ENCODE measurements at regions not wholly inside any gene's neighbourhood (a gene's known extent, or its start where the extent isn't known, plus 50 kb on each side); places are given as distances from the start of the nearest gene placed in this dataset.
"Not testable (repeated sequence)": the region's sequence is repeated elsewhere in the genome, so short reads cannot be mapped to it uniquely, and the experiment has no call there.

GRCh38 chr2:132273585-132273984 lies 111.8 kb upstream of the ANKRD30BL start:
- not testable (repeated sequence) for DNase-seq

- DNase-seq: no peak
Measured at GRCh38 chr2:132274000-132274399, 112.2 kb upstream of the ANKRD30BL start.

- no peak for DNase-seq
Measured at GRCh38 chr2:132275396-132275795, 113.6 kb upstream of the ANKRD30BL start.

- no peak for DNase-seq
Measured at GRCh38 chr2:132276571-132276981, 114.8 kb upstream of the ANKRD30BL start.

GRCh38 chr2:132278267-132278666 lies 116.5 kb upstream of the ANKRD30BL start:
- DNase-seq: no peak

- no peak for DNase-seq
Measured at GRCh38 chr2:132279344-132279743, 117.6 kb upstream of the ANKRD30BL start.

- no peak for DNase-seq
Measured at GRCh38 chr2:132279930-132280615, 118.3 kb upstream of the ANKRD30BL start.

- no peak for DNase-seq
Measured at GRCh38 chr2:132280912-132281311, 119.2 kb upstream of the ANKRD30BL start.

- DNase-seq: not testable (repeated sequence)
Measured at GRCh38 chr2:132282104-132282503, 120.4 kb upstream of the ANKRD30BL start.

- DNase-seq: no peak
Measured at GRCh38 chr2:132282911-132283310, 121.2 kb upstream of the ANKRD30BL start.

- not testable (repeated sequence) for DNase-seq
Measured at GRCh38 chr2:132286289-132286911, 124.6 kb upstream of the ANKRD30BL start.

GRCh38 chr2:132287910-132288309 lies 126.2 kb upstream of the ANKRD30BL start:
- not testable (repeated sequence) for DNase-seq

- DNase-seq: not testable (repeated sequence)
Measured at GRCh38 chr2:132289138-132289537, 127.4 kb upstream of the ANKRD30BL start.

GRCh38 chr2:132289812-132290211 lies 126.8 kb upstream of the GPR39 start:
- not testable (repeated sequence) for DNase-seq

- DNase-seq: not testable (repeated sequence)
Measured at GRCh38 chr2:132300592-132301378, 115.8 kb upstream of the GPR39 start.

- not testable (repeated sequence) for DNase-seq
Measured at GRCh38 chr2:132304661-132305380, 111.8 kb upstream of the GPR39 start.

- DNase-seq: not testable (repeated sequence)
Measured at GRCh38 chr2:132307613-132308198, 108.9 kb upstream of the GPR39 start.

GRCh38 chr2:132309203-132309602 lies 107.4 kb upstream of the GPR39 start:
- not testable (repeated sequence) for DNase-seq

- DNase-seq: not testable (repeated sequence)
Measured at GRCh38 chr2:132315546-132315945, 101.1 kb upstream of the GPR39 start.

GRCh38 chr2:132317026-132317680 lies 99.5 kb upstream of the GPR39 start:
- DNase-seq: not testable (repeated sequence)

GRCh38 chr2:132318481-132318880 lies 98.1 kb upstream of the GPR39 start:
- not testable (repeated sequence) for DNase-seq

- DNase-seq: not testable (repeated sequence)
Measured at GRCh38 chr2:132324005-132324404, 92.6 kb upstream of the GPR39 start.

All from stimulated activated CD4-positive, alpha-beta T cell treated with anti-CD3 and anti-CD28 coated beads, Interleukin-2, amount 100 ng/mL, for 24 hours (primary cell).